ENCODE measurements at regions not wholly inside any gene's neighbourhood (a gene's known extent, or its start where the extent isn't known, plus 50 kb on each side); places are given as distances from the start of the nearest gene placed in this dataset.
"Not testable (repeated sequence)": the region's sequence is repeated elsewhere in the genome, so short reads cannot be mapped to it uniquely, and the experiment has no call there.

- no peaks in the 10 kb centered on the region for H3K27me3 ChIP-seq (ENCODE audit: control insufficient read depth, insufficient read depth, low read length)
- H3K4me3 ChIP-seq (ENCODE audit: low read depth, low read length): no peak overlapping the region
- H3K9me3 ChIP-seq (ENCODE audit: control insufficient read depth, insufficient read depth, low read length): peaks cover 5% of the 10 kb centered on the region; the same call in 1 of the 2 replicates
- H3K36me3 ChIP-seq (ENCODE audit: control insufficient read depth, insufficient read depth, low read length): no peaks in the 10 kb centered on the region
- no peak overlapping the region for H3K9ac ChIP-seq (ENCODE audit: low read depth, low read length)
- peaks cover 4% of the 10 kb centered on the region; the same call in 1 of the 2 replicates for H3K4me1 ChIP-seq (ENCODE audit: control insufficient read depth, insufficient read depth, low read length)
- H3K27ac ChIP-seq (ENCODE audit: low read depth, low read length): no peak overlapping the region
Observed at GRCh38 chrX:44742480-44743155, 101.2 kb upstream of the DUSP21 start.

GRCh38 chrX:44741859-44742258 lies 102.0 kb upstream of the DUSP21 start:
- not testable (repeated sequence) for H3K4me3 ChIP-seq (ENCODE audit: low read depth, low read length); H3K36me3 ChIP-seq (ENCODE audit: control insufficient read depth, insufficient read depth, low read length); H3K27me3 ChIP-seq (ENCODE audit: control insufficient read depth, insufficient read depth, low read length); H3K9me3 ChIP-seq (ENCODE audit: control insufficient read depth, insufficient read depth, low read length); H3K27ac ChIP-seq (ENCODE audit: low read depth, low read length); H3K9ac ChIP-seq (ENCODE audit: low read depth, low read length); H3K4me1 ChIP-seq (ENCODE audit: control insufficient read depth, insufficient read depth, low read length)

- H3K36me3 ChIP-seq (ENCODE audit: control insufficient read depth, insufficient read depth, low read length); H3K9me3 ChIP-seq (ENCODE audit: control insufficient read depth, insufficient read depth, low read length): not testable (repeated sequence)
Observed at GRCh38 chrX:44741458-44741857, 102.4 kb upstream of the DUSP21 start.

DNA sequence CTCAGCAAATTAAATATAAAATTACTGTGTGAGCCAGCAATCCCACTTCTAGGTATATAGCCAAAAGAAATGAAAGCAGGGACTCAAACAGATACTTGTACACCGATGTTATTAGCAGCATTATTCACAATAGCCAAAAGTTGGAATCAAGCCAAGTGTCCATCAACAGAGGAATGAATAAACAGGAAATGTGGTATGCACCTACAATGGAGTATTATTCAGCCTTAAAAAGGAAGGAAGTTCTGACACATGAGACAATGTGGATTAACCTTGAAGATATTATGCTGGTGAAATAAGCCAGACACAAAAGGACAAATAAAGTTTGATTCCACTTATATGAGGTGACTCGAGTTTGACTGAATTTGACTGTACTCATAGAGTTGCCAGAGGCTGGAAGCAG lies 108.3 kb upstream of the DUSP21 start:
- Histone ChIP-seq H3K36me3 (ENCODE audit: control insufficient read depth, insufficient read depth, low read length) (no peaks in the 10 kb centered on the region), H3K4me1 (ENCODE audit: control insufficient read depth, insufficient read depth, low read length) (no peaks in the 10 kb centered on the region), H3K9me3 (ENCODE audit: control insufficient read depth, insufficient read depth, low read length) (peaks cover 12% of the 10 kb centered on the region), H3K4me3 (ENCODE audit: low read depth, low read length) (no peak overlapping the region), H3K9ac (ENCODE audit: low read depth, low read length) (no peak overlapping the region), H3K27me3 (ENCODE audit: control insufficient read depth, insufficient read depth, low read length) (no peaks in the 10 kb centered on the region), H3K27ac (ENCODE audit: low read depth, low read length) (no peak overlapping the region)

More at GRCh38 chrX:44741458-44741857, 102.4 kb upstream of the DUSP21 start:
- H3K27ac ChIP-seq (ENCODE audit: low read depth, low read length); H3K27me3 ChIP-seq (ENCODE audit: control insufficient read depth, insufficient read depth, low read length); H3K4me1 ChIP-seq (ENCODE audit: control insufficient read depth, insufficient read depth, low read length); H3K9ac ChIP-seq (ENCODE audit: low read depth, low read length); H3K4me3 ChIP-seq (ENCODE audit: low read depth, low read length): not testable (repeated sequence)

- Histone ChIP-seq H3K4me3 (ENCODE audit: low read depth, low read length) (no peak overlapping the region), H3K4me1 (ENCODE audit: control insufficient read depth, insufficient read depth, low read length) (no peaks in the 10 kb centered on the region), H3K9me3 (ENCODE audit: control insufficient read depth, insufficient read depth, low read length) (peaks cover 15% of the 10 kb centered on the region), H3K27ac (ENCODE audit: low read depth, low read length) (no peak overlapping the region), H3K36me3 (ENCODE audit: control insufficient read depth, insufficient read depth, low read length) (no peaks in the 10 kb centered on the region), H3K9ac (ENCODE audit: low read depth, low read length) (no peak overlapping the region), H3K27me3 (ENCODE audit: control insufficient read depth, insufficient read depth, low read length) (no peaks in the 10 kb centered on the region)
Observed at GRCh38 chrX:44733931-44734330, 109.9 kb upstream of the DUSP21 start.

GRCh38 chrX:44731160-44731559 lies 112.7 kb upstream of the DUSP21 start:
- Histone ChIP-seq H3K27ac (ENCODE audit: low read depth, low read length) (no peak overlapping the region), H3K9me3 (ENCODE audit: control insufficient read depth, insufficient read depth, low read length) (peaks cover 19% of the 10 kb centered on the region), H3K4me3 (ENCODE audit: low read depth, low read length) (no peak overlapping the region), H3K4me1 (ENCODE audit: control insufficient read depth, insufficient read depth, low read length) (no peaks in the 10 kb centered on the region), H3K9ac (ENCODE audit: low read depth, low read length) (no peak overlapping the region), H3K36me3 (ENCODE audit: control insufficient read depth, insufficient read depth, low read length) (no peaks in the 10 kb centered on the region), H3K27me3 (ENCODE audit: control insufficient read depth, insufficient read depth, low read length) (no peaks in the 10 kb centered on the region)

- Histone ChIP-seq H3K9ac (ENCODE audit: low read depth, low read length) (no peak overlapping the region), H3K9me3 (ENCODE audit: control insufficient read depth, insufficient read depth, low read length) (peaks cover 18% of the 10 kb centered on the region), H3K4me1 (ENCODE audit: control insufficient read depth, insufficient read depth, low read length) (no peaks in the 10 kb centered on the region), H3K27ac (ENCODE audit: low read depth, low read length) (no peak overlapping the region), H3K4me3 (ENCODE audit: low read depth, low read length) (no peak overlapping the region), H3K27me3 (ENCODE audit: control insufficient read depth, insufficient read depth, low read length) (no peaks in the 10 kb centered on the region), H3K36me3 (ENCODE audit: control insufficient read depth, insufficient read depth, low read length) (no peaks in the 10 kb centered on the region)
Observed at GRCh38 chrX:44723426-44723825, 120.4 kb upstream of the DUSP21 start.

DNA sequence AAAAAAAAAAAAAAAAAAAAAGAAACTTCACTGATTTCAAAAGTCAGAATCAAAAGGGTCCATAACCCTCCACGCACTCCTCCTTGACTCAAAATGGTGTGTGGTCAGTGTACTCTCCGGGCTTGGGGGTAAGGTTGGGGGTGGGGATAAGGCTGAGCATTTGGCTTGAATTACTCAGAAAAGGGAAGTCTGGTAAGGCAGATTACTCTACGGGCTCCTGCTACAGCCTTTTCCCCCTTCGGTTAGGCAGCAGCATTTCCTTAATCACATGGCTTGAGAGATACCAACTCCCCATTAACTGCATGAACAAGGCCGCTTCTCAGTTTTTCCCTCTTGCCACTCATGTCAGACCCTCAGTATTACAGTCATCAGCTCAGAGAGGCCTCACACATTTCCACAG lies 135.4 kb upstream of the DUSP21 start:
- H3K4me3 ChIP-seq (ENCODE audit: low read depth, low read length): no peak overlapping the region
- no peaks in the 10 kb centered on the region for H3K4me1 ChIP-seq (ENCODE audit: control insufficient read depth, insufficient read depth, low read length)
- H3K9me3 ChIP-seq (ENCODE audit: control insufficient read depth, insufficient read depth, low read length): peaks cover 24% of the 10 kb centered on the region
- H3K27ac ChIP-seq (ENCODE audit: low read depth, low read length): no peak overlapping the region
- no peak overlapping the region for H3K9ac ChIP-seq (ENCODE audit: low read depth, low read length)
- H3K27me3 ChIP-seq (ENCODE audit: control insufficient read depth, insufficient read depth, low read length): no peaks in the 10 kb centered on the region
- no peaks in the 10 kb centered on the region for H3K36me3 ChIP-seq (ENCODE audit: control insufficient read depth, insufficient read depth, low read length)

GRCh38 chrX:44705817-44706551 lies 137.8 kb upstream of the DUSP21 start:
- Histone ChIP-seq H3K36me3 (ENCODE audit: control insufficient read depth, insufficient read depth, low read length) (no peaks in the 10 kb centered on the region), H3K27me3 (ENCODE audit: control insufficient read depth, insufficient read depth, low read length) (no peaks in the 10 kb centered on the region), H3K4me3 (ENCODE audit: low read depth, low read length) (no peak overlapping the region)

DNA sequence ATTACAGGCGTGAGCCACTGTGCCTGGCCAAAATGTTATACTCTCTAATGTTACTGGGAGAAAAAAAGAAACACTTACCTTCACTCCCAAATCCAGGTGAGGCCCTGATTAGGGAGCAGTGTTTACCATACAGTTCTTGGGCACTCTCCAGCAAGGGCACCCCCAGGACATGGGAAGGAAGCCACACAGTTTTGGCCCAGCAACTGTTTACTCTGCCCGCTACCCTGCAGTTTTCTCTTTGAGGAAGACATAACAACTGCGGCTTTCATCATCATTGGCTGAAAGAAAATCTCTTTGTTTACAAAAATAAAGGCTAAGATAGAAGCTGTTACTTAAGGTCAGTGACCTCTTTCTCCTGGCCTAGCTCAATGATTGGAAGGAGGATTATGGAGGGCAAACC lies 145.5 kb upstream of the DUSP21 start:
- Histone ChIP-seq H3K4me1 (ENCODE audit: control insufficient read depth, insufficient read depth, low read length) (no peaks in the 10 kb centered on the region), H3K27me3 (ENCODE audit: control insufficient read depth, insufficient read depth, low read length) (no peaks in the 10 kb centered on the region), H3K4me3 (ENCODE audit: low read depth, low read length) (no peak overlapping the region), H3K9me3 (ENCODE audit: control insufficient read depth, insufficient read depth, low read length) (no peaks in the 10 kb centered on the region; the same call in 1 of the 2 replicates), H3K36me3 (ENCODE audit: control insufficient read depth, insufficient read depth, low read length) (no peaks in the 10 kb centered on the region), H3K9ac (ENCODE audit: low read depth, low read length) (no peak overlapping the region), H3K27ac (ENCODE audit: low read depth, low read length) (no peak overlapping the region)

More at GRCh38 chrX:44705817-44706551, 137.8 kb upstream of the DUSP21 start:
- no peak overlapping the region for H3K9ac ChIP-seq (ENCODE audit: low read depth, low read length)
- H3K27ac ChIP-seq (ENCODE audit: low read depth, low read length): no peak overlapping the region
- H3K4me1 ChIP-seq (ENCODE audit: control insufficient read depth, insufficient read depth, low read length): no peaks in the 10 kb centered on the region
- H3K9me3 ChIP-seq (ENCODE audit: control insufficient read depth, insufficient read depth, low read length): peaks cover 15% of the 10 kb centered on the region

GRCh38 chrX:44693255-44693654 lies 150.6 kb upstream of the DUSP21 start:
- Histone ChIP-seq H3K9me3 (ENCODE audit: control insufficient read depth, insufficient read depth, low read length) (peaks cover 3% of the 10 kb centered on the region; the same call in 1 of the 2 replicates), H3K27me3 (ENCODE audit: control insufficient read depth, insufficient read depth, low read length) (no peaks in the 10 kb centered on the region), H3K4me1 (ENCODE audit: control insufficient read depth, insufficient read depth, low read length) (no peaks in the 10 kb centered on the region), H3K9ac (ENCODE audit: low read depth, low read length) (no peak overlapping the region), H3K36me3 (ENCODE audit: control insufficient read depth, insufficient read depth, low read length) (no peaks in the 10 kb centered on the region), H3K27ac (ENCODE audit: low read depth, low read length) (no peak overlapping the region), H3K4me3 (ENCODE audit: low read depth, low read length) (no peak overlapping the region)
